Bronchial epithelial cell (primary cell): ENCODE measurements at regions not wholly inside any gene's neighbourhood (a gene's known extent, or its start where the extent isn't known, plus 50 kb on each side); places are given as distances from the start of the nearest gene placed in this dataset.

ENCODE experiments used
- DNase-seq: peaks from one replicate; pipeline ENCODE4 v3.0.0-alpha.2; 2010; ENCODE audit warnings: low read depth
- FAIRE-seq: peaks from 2 replicates; lab custom pipeline; 2011; peaks lifted over from hg19 to GRCh38; lab: Jason Lieb, UNC
- H3K27me3 ChIP-seq: 2 replicates; pipeline ENCODE4 v1.5.1; 2011; ENCODE audit warnings: low read length; ENCODE audit not compliant: control insufficient read depth, insufficient read depth
- H3K36me3 ChIP-seq: 2 replicates; pipeline ENCODE4 v1.5.1; 2011; ENCODE audit warnings: low read length; ENCODE audit not compliant: control insufficient read depth, insufficient read depth
- H3K4me3 ChIP-seq: 2 replicates; pipeline ENCODE4 v1.5.1; 2011; ENCODE audit warnings: mild to moderate bottlenecking, low read depth, low read length, control low read depth
- CTCF ChIP-seq: IDR thresholded peaks from 2 replicates; pipeline ENCODE4 v1.5.1; 2011; ENCODE audit warnings: mild to moderate bottlenecking, moderate library complexity, low read length, control low read depth, inconsistent platforms; ENCODE audit not compliant: insufficient read depth, severe bottlenecking

GRCh38 chr7:25545124-25546008, 317.1 kb upstream of the NPVF start:
- no peak for DNase-seq
- TF ChIP-seq CTCF: no peak
- no peak for FAIRE-seq
- Histone ChIP-seq H3K36me3 (no peaks in the 10 kb centered on the region), H3K4me3 (no peak overlapping the region), H3K27me3 (no peaks in the 10 kb centered on the region)

DNA sequence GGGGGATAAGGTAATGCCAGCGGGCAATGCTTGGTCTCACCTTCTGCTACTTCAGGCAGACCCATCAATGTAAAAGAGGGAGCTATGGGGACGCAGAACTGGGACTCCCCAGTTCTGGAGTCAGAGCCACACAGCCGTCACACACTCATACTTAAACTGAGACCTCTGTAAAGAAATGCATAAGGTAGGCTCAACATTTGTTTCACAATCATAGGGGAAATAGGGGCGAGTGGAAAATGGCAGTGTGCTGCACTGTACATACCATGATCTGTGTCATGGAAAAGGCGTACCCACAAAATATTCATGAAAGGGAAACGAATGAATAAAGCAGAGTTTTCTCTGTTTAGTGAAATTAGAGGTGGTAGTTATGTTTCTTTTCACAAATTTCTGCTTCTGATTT, 318.0 kb upstream of the NPVF start:
- DNase-seq: no peak
- H3K36me3 ChIP-seq: no peaks in the 10 kb centered on the region
- no peaks in the 10 kb centered on the region for H3K27me3 ChIP-seq
- no peak for TF ChIP-seq CTCF
- FAIRE-seq: no peak
- no peak overlapping the region for H3K4me3 ChIP-seq

DNA sequence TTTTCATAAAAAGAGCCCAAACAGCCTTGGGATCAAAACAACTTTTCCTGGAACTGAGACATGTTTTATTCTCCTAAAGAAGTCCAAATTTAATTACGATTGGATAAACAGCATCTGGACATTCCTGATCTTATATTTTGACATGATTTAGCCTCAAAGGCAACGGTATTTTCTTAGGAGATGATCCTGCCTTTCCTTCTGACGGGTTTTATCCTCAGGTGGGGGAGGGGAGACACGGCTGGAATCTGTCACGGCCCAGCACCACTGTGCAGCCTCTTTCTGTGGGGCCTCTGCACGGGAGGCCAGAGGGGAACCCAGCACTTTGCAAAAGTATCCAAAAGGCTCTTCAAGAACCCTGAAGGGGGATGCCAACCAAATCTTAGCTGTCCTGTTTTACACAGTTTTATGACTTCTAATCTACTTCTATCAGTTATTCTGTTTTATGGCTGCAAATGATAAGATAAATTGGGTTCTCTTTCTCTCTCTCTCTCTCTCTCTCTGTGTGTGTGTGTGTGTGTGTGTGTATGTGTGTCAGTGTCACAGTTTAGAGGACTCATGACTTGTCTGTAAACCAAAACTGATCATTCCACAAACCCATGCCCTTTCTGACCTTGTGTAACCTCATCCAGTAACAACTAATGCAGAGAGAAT, 321.1 kb upstream of the NPVF start:
- TF ChIP-seq CTCF: no peak
- H3K36me3 ChIP-seq: no peaks in the 10 kb centered on the region
- H3K27me3 ChIP-seq: no peaks in the 10 kb centered on the region
- H3K4me3 ChIP-seq: no peak overlapping the region
- no peak for FAIRE-seq
- no peak for DNase-seq

- H3K27me3 ChIP-seq: no peaks in the 10 kb centered on the region
- no peak overlapping the region for H3K4me3 ChIP-seq
- H3K36me3 ChIP-seq: no peaks in the 10 kb centered on the region
- DNase-seq (no peak), FAIRE-seq (no peak)
- TF ChIP-seq CTCF: no peak
Measured at GRCh38 chr7:25550149-25550548, 321.9 kb upstream of the NPVF start.

GRCh38 chr7:25552998-25553397, 324.7 kb upstream of the NPVF start:
- Histone ChIP-seq H3K36me3 (no peaks in the 10 kb centered on the region), H3K27me3 (no peaks in the 10 kb centered on the region), H3K4me3 (no peak overlapping the region)
- no peak for TF ChIP-seq CTCF
- DNase-seq (no peak), FAIRE-seq (no peak)
